ENCODE measurements at regions not wholly inside any gene's neighbourhood (a gene's known extent, or its start where the extent isn't known, plus 50 kb on each side); places are given as distances from the start of the nearest gene placed in this dataset.

DNA sequence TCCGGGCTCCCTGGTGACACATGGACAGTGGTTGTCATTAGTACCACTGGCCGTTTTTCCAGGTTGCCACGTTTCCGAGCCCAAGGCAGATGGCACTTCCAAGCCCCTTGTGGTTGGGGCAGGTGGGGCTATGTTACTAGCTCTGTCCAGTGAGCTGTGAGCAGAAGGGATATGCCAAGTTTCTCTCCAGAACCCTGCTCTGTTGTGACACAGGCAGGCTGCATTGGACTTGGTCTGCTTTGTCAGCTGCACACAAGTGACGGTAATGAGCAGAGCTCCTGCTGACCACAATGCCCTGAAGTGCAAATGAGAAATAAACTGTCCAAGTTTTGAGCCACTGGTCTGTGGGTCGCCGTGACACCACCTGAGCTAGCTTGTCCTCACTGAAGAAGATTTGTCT, 118.8 kb downstream of the GYPC start:
- peaks cover 10% of the 10 kb centered on the region for H3K27me3 Mint-ChIP-seq
- H3K36me3 Mint-ChIP-seq = no peaks in the 10 kb centered on the region
- peak overlapping the region in 1 of 4 donors; percentile 56 for H3K4me3 Mint-ChIP-seq
- H3K27ac Mint-ChIP-seq = peak overlapping the region in 1 of 3 donors; percentile 53
- H3K4me1 Mint-ChIP-seq = peaks cover 0 to 26% (median 8%) of the 10 kb centered on the region in 4 donors
- Histone ChIP-seq H3K27me3 (ENCODE audit: control insufficient read depth, insufficient read depth, low read length) (no peaks in the 10 kb centered on the region), H3K36me3 (ENCODE audit: control insufficient read depth, insufficient read depth, low read length) (no peaks in the 10 kb centered on the region), H3K27ac (ENCODE audit: insufficient read depth, low read length, poor library complexity, severe bottlenecking) (no peak overlapping the region), H3K9me3 (ENCODE audit: control insufficient read depth in 2 of 2, low read length in 2 of 2) (no peaks in the 10 kb centered on the region), H3K4me1 (ENCODE audit: control insufficient read depth, insufficient read depth, low read length, poor library complexity, severe bottlenecking) (peaks cover 5% of the 10 kb centered on the region), H3K4me3 (ENCODE audit: low read depth, low read length) (no peak overlapping the region)
- no peak for DNase-seq
- no peaks in the 10 kb centered on the region for H3K9me3 Mint-ChIP-seq
- no peak for ATAC-seq (ENCODE audit: low read depth in 2 of 2)

DNA sequence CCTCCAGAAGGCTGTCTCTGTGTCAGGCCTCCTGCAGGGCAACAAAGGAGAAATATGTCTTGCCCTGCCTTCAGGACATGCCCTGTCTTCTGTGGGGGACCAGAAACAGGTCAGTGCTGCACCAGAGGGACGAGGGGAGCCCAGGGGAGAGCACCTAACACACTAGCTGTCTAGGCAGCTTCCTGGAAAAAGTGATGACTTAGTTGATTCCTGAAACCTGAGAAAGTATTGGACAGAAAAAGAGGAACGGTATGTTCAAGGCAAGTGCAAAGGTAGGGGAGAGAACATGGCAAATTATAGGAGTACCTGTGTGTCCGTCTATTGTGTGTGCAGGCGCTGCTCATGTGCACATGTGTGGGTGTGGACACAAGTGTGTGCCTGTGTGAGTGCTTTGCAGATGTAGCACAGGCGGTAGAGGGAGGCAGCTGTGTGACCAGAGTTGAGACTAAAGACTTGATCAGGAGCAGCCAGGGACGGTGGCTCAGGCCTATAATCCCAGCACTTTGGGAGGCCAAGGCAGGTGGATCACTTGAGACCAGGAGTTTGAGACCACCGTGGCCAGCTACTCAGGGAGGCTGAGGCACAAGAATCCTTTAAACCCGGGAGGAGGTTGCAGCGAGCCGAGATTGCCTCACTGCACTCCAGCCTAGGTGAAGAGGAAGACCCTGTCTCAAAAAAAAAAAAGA, 119.5 kb downstream of the GYPC start:
- H3K27ac Mint-ChIP-seq = peak overlapping the region in 2 of 3 donors; percentile 19 to 49
- no peak for DNase-seq
- peak overlapping the region; percentile 4 to 95 (median 82) for H3K4me3 Mint-ChIP-seq
- no peaks in the 10 kb centered on the region for H3K36me3 Mint-ChIP-seq
- Histone ChIP-seq H3K4me1 (ENCODE audit: control insufficient read depth, insufficient read depth, low read length, poor library complexity, severe bottlenecking) (peaks cover 5% of the 10 kb centered on the region), H3K36me3 (ENCODE audit: control insufficient read depth, insufficient read depth, low read length) (no peaks in the 10 kb centered on the region), H3K27me3 (ENCODE audit: control insufficient read depth, insufficient read depth, low read length) (no peaks in the 10 kb centered on the region), H3K9me3 (ENCODE audit: control insufficient read depth in 2 of 2, low read length in 2 of 2) (no peaks in the 10 kb centered on the region), H3K27ac (ENCODE audit: insufficient read depth, low read length, poor library complexity, severe bottlenecking) (no peak overlapping the region), H3K4me3 (ENCODE audit: low read depth, low read length) (no peak overlapping the region)
- H3K4me1 Mint-ChIP-seq = peaks cover 0 to 20% (median 6%) of the 10 kb centered on the region in 4 donors
- no peak for ATAC-seq (ENCODE audit: low read depth in 2 of 2)
- H3K27me3 Mint-ChIP-seq = peaks cover 7% of the 10 kb centered on the region
- no peaks in the 10 kb centered on the region for H3K9me3 Mint-ChIP-seq

DNA sequence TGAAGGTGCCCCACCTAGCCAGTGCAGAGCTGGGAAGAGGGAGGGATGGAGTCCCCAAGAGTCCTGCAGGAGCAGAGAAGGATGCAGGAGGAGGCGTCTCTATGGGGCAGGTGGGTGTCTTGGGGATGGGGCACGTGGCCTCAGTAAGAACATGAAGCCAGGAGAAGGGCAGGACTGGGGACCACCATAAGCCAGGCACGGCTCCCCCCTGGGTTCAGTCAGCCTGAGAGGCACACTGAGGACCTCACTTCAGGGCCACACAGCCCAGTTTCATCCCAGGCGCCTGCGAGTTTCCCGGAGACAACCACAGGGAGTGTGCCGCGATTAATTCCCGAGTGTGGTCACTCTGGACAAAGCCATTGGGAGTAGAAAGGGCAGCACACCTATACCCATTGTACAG, 120.3 kb downstream of the GYPC start:
- Mint-ChIP-seq H3K36me3 (no peaks in the 10 kb centered on the region), H3K9me3 (no peaks in the 10 kb centered on the region), H3K4me1 (peaks cover 0 to 18% (median 6%) of the 10 kb centered on the region in 4 donors), H3K4me3 (peak overlapping the region; percentile 75 to 95 (median 86)), H3K27ac (peak overlapping the region in 2 of 3 donors; percentile 85 to 89), H3K27me3 (peaks cover 5% of the 10 kb centered on the region)
- peaks cover 5% of the 10 kb centered on the region for H3K4me1 ChIP-seq (ENCODE audit: control insufficient read depth, insufficient read depth, low read length, poor library complexity, severe bottlenecking)
- ATAC-seq (ENCODE audit: low read depth in 2 of 2) (no peak), DNase-seq (no peak)
- no peaks in the 10 kb centered on the region for H3K36me3 ChIP-seq (ENCODE audit: control insufficient read depth, insufficient read depth, low read length)
- H3K9me3 ChIP-seq (ENCODE audit: control insufficient read depth in 2 of 2, low read length in 2 of 2) = no peaks in the 10 kb centered on the region
- no peak overlapping the region for H3K27ac ChIP-seq (ENCODE audit: insufficient read depth, low read length, poor library complexity, severe bottlenecking)
- no peak overlapping the region for H3K4me3 ChIP-seq (ENCODE audit: low read depth, low read length)
- H3K27me3 ChIP-seq (ENCODE audit: control insufficient read depth, insufficient read depth, low read length) = no peaks in the 10 kb centered on the region

DNA sequence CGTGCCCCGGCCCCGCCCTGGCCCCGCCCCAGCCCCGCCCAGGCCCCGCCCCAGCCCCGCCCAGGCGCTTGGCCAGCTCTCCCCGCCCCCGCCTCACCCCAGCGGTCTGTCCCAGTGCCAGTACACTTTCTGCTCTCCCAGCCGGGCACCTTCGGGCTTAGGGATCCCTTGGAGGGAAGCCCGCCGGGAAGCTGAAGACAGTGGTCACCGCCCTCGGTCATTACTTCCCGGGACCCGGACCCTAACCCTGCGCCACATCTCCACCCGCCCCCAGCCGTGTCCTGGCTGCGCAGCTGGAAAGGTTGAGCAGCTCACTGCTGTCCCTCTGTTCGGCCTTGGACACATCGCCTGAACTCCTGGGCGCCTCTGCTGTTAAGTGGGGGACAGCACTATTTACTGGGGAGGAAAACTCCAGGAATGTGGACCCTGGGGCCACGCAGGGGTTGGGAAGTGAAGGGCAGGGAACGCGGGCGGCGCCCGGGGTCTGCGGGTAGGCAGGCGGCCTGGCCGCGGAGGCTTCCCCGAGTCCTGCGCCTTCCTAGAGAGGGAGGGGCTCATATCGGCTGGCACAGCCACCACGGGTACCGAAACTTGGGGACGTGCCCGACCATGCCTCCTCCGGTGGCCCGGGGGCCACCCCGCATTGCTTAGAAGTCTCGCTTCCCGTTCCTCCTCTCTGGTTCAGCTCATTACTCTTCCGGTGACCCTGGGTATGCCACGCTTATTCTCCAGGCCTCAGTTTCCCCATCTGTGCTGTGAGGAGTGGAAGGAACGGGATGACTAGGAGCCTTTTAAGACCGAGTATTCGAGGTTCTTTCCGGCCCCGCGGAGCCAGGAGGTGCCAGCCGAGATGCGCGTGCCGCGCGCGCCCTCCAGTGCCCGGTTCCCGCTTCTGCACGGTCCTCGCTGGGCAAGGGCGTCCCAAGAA, 121.0 kb downstream of the GYPC start:
- Histone ChIP-seq H3K27me3 (ENCODE audit: control insufficient read depth, insufficient read depth, low read length) (no peaks in the 10 kb centered on the region), H3K27ac (ENCODE audit: insufficient read depth, low read length, poor library complexity, severe bottlenecking) (no peak overlapping the region), H3K4me3 (ENCODE audit: low read depth, low read length) (peak overlapping the region; percentile 76), H3K4me1 (ENCODE audit: control insufficient read depth, insufficient read depth, low read length, poor library complexity, severe bottlenecking) (peaks cover 5% of the 10 kb centered on the region), H3K36me3 (ENCODE audit: control insufficient read depth, insufficient read depth, low read length) (no peaks in the 10 kb centered on the region), H3K9me3 (ENCODE audit: control insufficient read depth in 2 of 2, low read length in 2 of 2) (no peaks in the 10 kb centered on the region)
- Mint-ChIP-seq H3K4me3 (peak overlapping the region; percentile 88 to 95 (median 90)), H3K27ac (peak overlapping the region; percentile 72 to 95 (median 88)), H3K9me3 (no peaks in the 10 kb centered on the region), H3K36me3 (no peaks in the 10 kb centered on the region), H3K4me1 (peaks cover 0 to 18% (median 6%) of the 10 kb centered on the region in 4 donors), H3K27me3 (peaks cover 7% of the 10 kb centered on the region)
- DNase-seq = peak; percentile 54 to 80 (median 79)
- ATAC-seq (ENCODE audit: low read depth in 2 of 2) = peak; percentile 83 to 84

DNA sequence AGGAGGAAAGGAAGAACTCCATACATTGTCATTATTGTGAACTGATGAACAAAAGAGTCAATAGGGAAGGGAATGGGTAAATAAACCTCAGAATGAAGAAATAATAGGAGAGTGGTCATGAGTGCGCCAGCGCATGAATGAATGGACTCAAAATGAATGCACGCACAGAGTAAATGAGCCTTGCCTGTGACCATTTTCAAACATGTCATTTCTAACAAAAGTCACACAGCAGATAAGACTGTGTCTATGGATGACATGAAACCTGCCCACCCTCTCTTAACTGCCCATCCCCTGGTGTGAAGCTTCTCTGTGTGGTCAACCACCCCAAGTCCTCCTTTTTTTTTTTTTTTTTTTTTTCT, 121.1 kb upstream of the TEX51 start:
- H3K27me3 ChIP-seq (ENCODE audit: control insufficient read depth, insufficient read depth, low read length) = no peaks in the 10 kb centered on the region
- DNase-seq (no peak), ATAC-seq (ENCODE audit: low read depth in 2 of 2) (no peak)
- Mint-ChIP-seq H3K27me3 (peaks cover 10% of the 10 kb centered on the region), H3K36me3 (no peaks in the 10 kb centered on the region), H3K27ac (peak overlapping the region; percentile 72 to 95 (median 88)), H3K9me3 (no peaks in the 10 kb centered on the region), H3K4me1 (peaks cover 0 to 18% (median 6%) of the 10 kb centered on the region in 4 donors), H3K4me3 (peak overlapping the region; percentile 78 to 95 (median 90))
- no peak overlapping the region for H3K27ac ChIP-seq (ENCODE audit: insufficient read depth, low read length, poor library complexity, severe bottlenecking)
- no peaks in the 10 kb centered on the region for H3K9me3 ChIP-seq (ENCODE audit: control insufficient read depth in 2 of 2, low read length in 2 of 2)
- peaks cover 5% of the 10 kb centered on the region for H3K4me1 ChIP-seq (ENCODE audit: control insufficient read depth, insufficient read depth, low read length, poor library complexity, severe bottlenecking)
- H3K4me3 ChIP-seq (ENCODE audit: low read depth, low read length) = peak overlapping the region; percentile 76
- H3K36me3 ChIP-seq (ENCODE audit: control insufficient read depth, insufficient read depth, low read length) = no peaks in the 10 kb centered on the region

DNA sequence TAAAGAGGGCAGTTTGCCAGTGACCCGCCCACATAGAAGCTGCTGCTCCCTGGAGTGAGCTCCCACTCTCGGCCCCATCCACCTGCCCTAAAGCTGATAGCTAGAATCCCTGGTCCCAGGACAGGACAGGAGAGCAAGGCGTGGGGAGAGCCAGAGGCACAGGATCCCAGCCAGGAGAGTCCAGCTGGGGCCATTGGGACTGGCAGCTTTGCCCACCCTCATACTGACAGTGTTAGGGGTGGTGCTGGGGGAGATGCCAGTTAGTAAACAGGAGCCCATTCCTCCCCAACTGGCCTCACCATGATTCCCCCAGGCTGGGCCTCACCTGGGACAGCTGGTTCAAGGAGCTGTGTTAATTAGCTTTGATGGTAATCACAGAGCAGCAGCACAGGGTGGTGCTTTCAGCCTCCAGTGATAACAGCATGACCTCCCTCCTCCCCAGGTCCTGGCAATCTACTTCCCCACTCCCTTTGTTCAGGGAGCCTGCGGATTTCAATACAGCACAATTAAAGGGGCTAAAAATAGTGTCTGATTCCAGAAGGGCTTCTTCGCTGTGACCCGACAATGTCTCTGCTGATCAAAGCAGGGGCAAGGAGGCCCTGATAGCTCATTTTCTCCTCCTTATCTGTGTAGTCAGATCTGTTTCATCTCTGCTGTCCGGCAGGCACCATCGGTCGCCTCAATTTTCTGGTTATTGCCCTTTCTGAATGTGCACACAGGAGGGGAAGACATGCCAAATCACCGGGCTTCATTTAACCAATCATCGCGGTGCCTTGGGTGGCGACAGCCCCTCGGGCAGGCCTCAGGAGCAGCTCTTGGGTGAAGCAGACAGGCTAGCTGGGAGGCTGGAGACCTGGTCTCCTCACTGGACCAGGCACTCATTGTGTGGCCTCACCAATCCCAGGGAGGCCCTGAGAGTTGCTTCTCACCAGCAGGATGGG, 119.9 kb upstream of the TEX51 start:
- Histone ChIP-seq H3K27ac (ENCODE audit: insufficient read depth, low read length, poor library complexity, severe bottlenecking) (no peak overlapping the region), H3K4me3 (ENCODE audit: low read depth, low read length) (no peak overlapping the region), H3K36me3 (ENCODE audit: control insufficient read depth, insufficient read depth, low read length) (no peaks in the 10 kb centered on the region), H3K27me3 (ENCODE audit: control insufficient read depth, insufficient read depth, low read length) (no peaks in the 10 kb centered on the region), H3K9me3 (ENCODE audit: control insufficient read depth in 2 of 2, low read length in 2 of 2) (no peaks in the 10 kb centered on the region), H3K4me1 (ENCODE audit: control insufficient read depth, insufficient read depth, low read length, poor library complexity, severe bottlenecking) (peaks cover 5% of the 10 kb centered on the region)
- H3K27me3 Mint-ChIP-seq = peaks cover 10% of the 10 kb centered on the region
- H3K4me1 Mint-ChIP-seq = peaks cover 0 to 18% (median 6%) of the 10 kb centered on the region in 4 donors
- H3K36me3 Mint-ChIP-seq = no peaks in the 10 kb centered on the region
- H3K9me3 Mint-ChIP-seq = no peaks in the 10 kb centered on the region
- no peak for ATAC-seq (ENCODE audit: low read depth in 2 of 2)
- H3K4me3 Mint-ChIP-seq = peak overlapping the region in 1 of 4 donors; percentile 18
- H3K27ac Mint-ChIP-seq = no peak overlapping the region
- no peak for DNase-seq

DNA sequence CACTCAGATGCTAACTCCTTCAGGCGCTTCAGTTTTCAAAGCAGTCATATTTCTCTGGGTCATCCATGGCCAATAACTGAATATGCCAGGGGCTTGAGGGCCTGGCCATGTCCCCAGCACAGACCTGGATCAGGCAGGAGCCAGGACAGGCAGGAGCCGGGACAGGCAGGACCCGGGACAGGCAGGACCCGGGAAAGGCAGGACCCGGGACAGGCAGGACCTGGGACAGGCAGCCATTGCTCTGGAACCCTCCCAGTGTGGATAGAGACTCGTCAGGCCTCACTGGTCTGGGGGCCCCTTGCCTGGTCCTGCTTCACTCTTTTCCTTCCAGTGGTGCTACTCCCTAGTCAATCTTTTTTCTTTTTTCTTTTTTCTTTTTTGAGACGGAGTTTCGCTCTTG, 117.5 kb upstream of the TEX51 start:
- Histone ChIP-seq H3K4me1 (ENCODE audit: control insufficient read depth, insufficient read depth, low read length, poor library complexity, severe bottlenecking) (peaks cover 5% of the 10 kb centered on the region), H3K27ac (ENCODE audit: insufficient read depth, low read length, poor library complexity, severe bottlenecking) (no peak overlapping the region), H3K4me3 (ENCODE audit: low read depth, low read length) (no peak overlapping the region), H3K9me3 (ENCODE audit: control insufficient read depth in 2 of 2, low read length in 2 of 2) (no peaks in the 10 kb centered on the region), H3K27me3 (ENCODE audit: control insufficient read depth, insufficient read depth, low read length) (no peaks in the 10 kb centered on the region), H3K36me3 (ENCODE audit: control insufficient read depth, insufficient read depth, low read length) (no peaks in the 10 kb centered on the region)
- Mint-ChIP-seq H3K27me3 (peaks cover 10% of the 10 kb centered on the region), H3K27ac (no peak overlapping the region), H3K4me1 (peaks cover 0 to 7% (median 5%) of the 10 kb centered on the region in 4 donors), H3K9me3 (no peaks in the 10 kb centered on the region), H3K36me3 (no peaks in the 10 kb centered on the region), H3K4me3 (no peak overlapping the region)
- no peak for DNase-seq
- no peak for ATAC-seq (ENCODE audit: low read depth in 2 of 2)
